ENCODE measurements at regions not wholly inside any gene's neighbourhood (a gene's known extent, or its start where the extent isn't known, plus 50 kb on each side); places are given as distances from the start of the nearest gene placed in this dataset.
"Not testable (repeated sequence)": the region's sequence is repeated elsewhere in the genome, so short reads cannot be mapped to it uniquely, and the experiment has no call there.

- no peak for DNase-seq
Observed at GRCh38 chr12:60201891-60202290, 606.1 kb downstream of the SLC16A7 start.

- peak; percentile 46 for DNase-seq
Observed at GRCh38 chr12:60205500-60205899, 609.7 kb downstream of the SLC16A7 start.

GRCh38 chr12:60209521-60209920 is 613.7 kb downstream of the SLC16A7 start:
- no peak for DNase-seq

- DNase-seq, result no peak
Observed at GRCh38 chr12:60209933-60210332, 614.1 kb downstream of the SLC16A7 start.

- DNase-seq, result no peak
Observed at GRCh38 chr12:60210756-60211155, 614.9 kb downstream of the SLC16A7 start.

GRCh38 chr12:60211244-60211643 is 615.4 kb downstream of the SLC16A7 start:
- DNase-seq, result no peak

GRCh38 chr12:60212159-60213000 is 616.6 kb downstream of the SLC16A7 start:
- DNase-seq, result no peak

- DNase-seq, result not testable (repeated sequence)
Observed at GRCh38 chr12:60213272-60213671, 617.4 kb downstream of the SLC16A7 start.

- DNase-seq, result no peak
Observed at GRCh38 chr12:60216226-60216625, 620.4 kb downstream of the SLC16A7 start.

- no peak for DNase-seq
Observed at GRCh38 chr12:60223242-60223641, 627.4 kb downstream of the SLC16A7 start.

- no peak for DNase-seq
Observed at GRCh38 chr12:60225216-60226000, 629.6 kb downstream of the SLC16A7 start.

GRCh38 chr12:60227916-60228315 is 632.1 kb downstream of the SLC16A7 start:
- DNase-seq, result no peak

- DNase-seq, result no peak
Observed at GRCh38 chr12:60230056-60230455, 634.2 kb downstream of the SLC16A7 start.

- DNase-seq, result no peak
Observed at GRCh38 chr12:60231303-60231702, 635.5 kb downstream of the SLC16A7 start.

- no peak for DNase-seq
Observed at GRCh38 chr12:60231976-60232907, 636.4 kb downstream of the SLC16A7 start.

- not testable (repeated sequence) for DNase-seq
Observed at GRCh38 chr12:60234611-60235195, 638.9 kb downstream of the SLC16A7 start.

GRCh38 chr12:60235261-60235660 is 639.4 kb downstream of the SLC16A7 start:
- DNase-seq, result no peak

GRCh38 chr12:60236416-60236815 is 640.6 kb downstream of the SLC16A7 start:
- not testable (repeated sequence) for DNase-seq

GRCh38 chr12:60240891-60241290 is 645.1 kb downstream of the SLC16A7 start:
- DNase-seq, result no peak

GRCh38 chr12:60251091-60251490 is 655.3 kb downstream of the SLC16A7 start:
- DNase-seq, result no peak

- no peak for DNase-seq
Observed at GRCh38 chr12:60252359-60253096, 656.7 kb downstream of the SLC16A7 start.

- no peak for DNase-seq
Observed at GRCh38 chr12:60255044-60255443, 659.2 kb downstream of the SLC16A7 start.
